ENCODE measurements at regions not wholly inside any gene's neighbourhood (a gene's known extent, or its start where the extent isn't known, plus 50 kb on each side); places are given as distances from the start of the nearest gene placed in this dataset.

DNA sequence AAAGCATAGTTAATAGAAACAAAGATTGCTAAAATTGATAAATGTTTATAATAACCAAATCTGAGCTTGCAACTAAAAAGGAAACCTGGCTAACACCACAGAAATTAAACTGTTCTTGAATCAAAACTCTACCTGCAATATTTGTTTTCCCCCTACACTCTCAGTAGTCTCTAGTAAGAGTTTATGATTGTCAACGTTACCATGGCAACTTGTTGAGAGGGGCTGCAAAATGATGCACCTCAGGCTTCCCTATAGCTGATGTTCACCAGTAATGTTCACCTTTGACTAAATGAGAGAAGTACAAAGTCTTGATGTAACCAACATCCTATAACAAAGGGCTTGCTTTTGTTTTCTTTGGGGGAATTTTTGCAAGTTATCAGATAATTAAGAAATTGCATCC is 101.1 kb upstream of the FHIT start:
- CTCF ChIA-PET = no interaction called here

DNA sequence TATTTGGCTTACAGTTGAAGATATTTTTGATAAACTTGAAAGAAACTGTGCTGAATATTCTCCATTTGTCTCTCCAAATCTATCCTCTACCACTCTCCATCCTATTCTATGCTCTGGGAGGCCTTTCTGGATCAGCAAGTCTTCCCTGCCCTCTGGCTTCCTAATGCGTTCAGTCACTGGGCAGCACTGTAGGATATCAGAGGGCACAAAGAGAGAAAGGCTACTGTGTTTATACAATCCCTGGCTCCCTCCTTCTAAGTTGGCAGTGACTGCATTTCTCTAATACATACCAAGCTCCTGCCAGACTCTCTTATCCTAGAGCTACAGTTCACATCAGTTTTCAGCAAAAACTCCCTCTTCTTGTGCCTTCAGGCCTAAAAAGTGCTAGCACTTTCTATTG is 102.1 kb upstream of the FHIT start:
- TF ChIP-seq, protein P1, sequence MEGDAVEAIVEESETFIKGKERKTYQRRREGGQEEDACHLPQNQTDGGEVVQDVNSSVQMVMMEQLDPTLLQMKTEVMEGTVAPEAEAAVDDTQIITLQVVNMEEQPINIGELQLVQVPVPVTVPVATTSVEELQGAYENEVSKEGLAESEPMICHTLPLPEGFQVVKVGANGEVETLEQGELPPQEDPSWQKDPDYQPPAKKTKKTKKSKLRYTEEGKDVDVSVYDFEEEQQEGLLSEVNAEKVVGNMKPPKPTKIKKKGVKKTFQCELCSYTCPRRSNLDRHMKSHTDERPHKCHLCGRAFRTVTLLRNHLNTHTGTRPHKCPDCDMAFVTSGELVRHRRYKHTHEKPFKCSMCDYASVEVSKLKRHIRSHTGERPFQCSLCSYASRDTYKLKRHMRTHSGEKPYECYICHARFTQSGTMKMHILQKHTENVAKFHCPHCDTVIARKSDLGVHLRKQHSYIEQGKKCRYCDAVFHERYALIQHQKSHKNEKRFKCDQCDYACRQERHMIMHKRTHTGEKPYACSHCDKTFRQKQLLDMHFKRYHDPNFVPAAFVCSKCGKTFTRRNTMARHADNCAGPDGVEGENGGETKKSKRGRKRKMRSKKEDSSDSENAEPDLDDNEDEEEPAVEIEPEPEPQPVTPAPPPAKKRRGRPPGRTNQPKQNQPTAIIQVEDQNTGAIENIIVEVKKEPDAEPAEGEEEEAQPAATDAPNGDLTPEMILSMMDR (IDR thresholded peaks at IDR 0.05; ENCODE audit: insufficient read depth in 1 of 2, low read depth in 1 of 2, low read length in 1 of 2, severe bottlenecking in 1 of 2, unreplicated experiment in 1 of 2) = no peak
- no TSS peak for BruUV-seq (replicated peaks)
- POLR2A ChIA-PET = no interaction called here
- H3K4me3 ChIP-seq (ENCODE audit: low read depth, low read length) = no peak overlapping the region
- no peak for DNase-seq
- CTCF ChIA-PET = no interaction called here
- Mint-ChIP-seq H3K36me3 (ENCODE audit: insufficient read depth, unreplicated experiment) (no peaks in the 10 kb centered on the region), H3K27ac (ENCODE audit: unreplicated experiment) (no peak overlapping the region), H3K27me3 (ENCODE audit: insufficient read depth, unreplicated experiment) (peaks cover 16% of the 10 kb centered on the region), H3K4me1 (ENCODE audit: low read depth, unreplicated experiment) (no peaks in the 10 kb centered on the region), H3K9me3 (ENCODE audit: unreplicated experiment) (no peaks in the 10 kb centered on the region), H3K4me3 (ENCODE audit: unreplicated experiment) (no peak overlapping the region)
- intact Hi-C loops (cut with micrococcal nuclease; ENCODE audit: unreplicated experiment) = no loop called here
- H3K9me3 ChIP-seq = no peaks in the 10 kb centered on the region
- no peaks in the 10 kb centered on the region for H3K27me3 ChIP-seq (replicated peaks; ENCODE audit: control insufficient read depth, insufficient read depth, low read length)
- no peaks in the 10 kb centered on the region for H3K4me1 ChIP-seq
- H3K36me3 ChIP-seq (ENCODE audit: control insufficient read depth, insufficient read depth, low read length) = no peaks in the 10 kb centered on the region

More for the DNA sequence above, 101.1 kb upstream of the FHIT start:
- no peaks in the 10 kb centered on the region for H3K4me1 Mint-ChIP-seq (ENCODE audit: low read depth, unreplicated experiment)
- intact Hi-C loops (cut with micrococcal nuclease; ENCODE audit: unreplicated experiment) = no loop called here
- no peaks in the 10 kb centered on the region for H3K4me1 ChIP-seq
- TF ChIP-seq, protein P1 (IDR thresholded peaks at IDR 0.05; ENCODE audit: insufficient read depth in 1 of 2, low read depth in 1 of 2, low read length in 1 of 2, severe bottlenecking in 1 of 2, unreplicated experiment in 1 of 2) = no peak
- no peaks in the 10 kb centered on the region for H3K9me3 Mint-ChIP-seq (ENCODE audit: unreplicated experiment)
- no peaks in the 10 kb centered on the region for H3K36me3 ChIP-seq (ENCODE audit: control insufficient read depth, insufficient read depth, low read length)
- POLR2A ChIA-PET = no interaction called here
- H3K4me3 Mint-ChIP-seq (ENCODE audit: unreplicated experiment) = no peak overlapping the region
- DNase-seq = no peak
- no peaks in the 10 kb centered on the region for H3K9me3 ChIP-seq
- no peak overlapping the region for H3K4me3 ChIP-seq (ENCODE audit: low read depth, low read length)
- BruUV-seq (replicated peaks) = no TSS peak
- peaks cover 13% of the 10 kb centered on the region for H3K27me3 Mint-ChIP-seq (ENCODE audit: insufficient read depth, unreplicated experiment)
- H3K27me3 ChIP-seq (replicated peaks; ENCODE audit: control insufficient read depth, insufficient read depth, low read length) = no peaks in the 10 kb centered on the region
- no peak overlapping the region for H3K27ac Mint-ChIP-seq (ENCODE audit: unreplicated experiment)
- H3K36me3 Mint-ChIP-seq (ENCODE audit: insufficient read depth, unreplicated experiment) = no peaks in the 10 kb centered on the region

DNA sequence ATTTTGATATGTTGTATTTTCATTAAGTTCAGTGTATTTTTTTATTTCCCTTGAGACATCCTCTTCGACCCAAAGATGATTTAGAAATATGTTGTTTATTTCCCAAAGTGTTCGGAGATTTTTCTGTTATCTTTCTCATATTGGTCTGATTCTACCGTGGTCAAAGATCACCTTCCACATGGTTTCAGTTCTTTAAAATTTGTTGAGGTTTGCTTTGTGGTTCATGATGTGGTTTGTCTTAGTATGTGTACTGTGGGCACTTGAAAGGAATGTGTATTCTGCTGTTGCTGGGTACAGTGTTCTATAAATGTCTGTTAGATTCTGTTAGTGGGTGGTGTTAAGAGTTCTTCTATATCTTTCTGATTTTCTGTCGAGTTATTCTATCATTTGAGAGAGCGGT is 103.4 kb upstream of the FHIT start:
- Mint-ChIP-seq H3K27me3 (ENCODE audit: insufficient read depth, unreplicated experiment) (peaks cover 13% of the 10 kb centered on the region), H3K9me3 (ENCODE audit: unreplicated experiment) (no peaks in the 10 kb centered on the region), H3K27ac (ENCODE audit: unreplicated experiment) (no peak overlapping the region), H3K4me1 (ENCODE audit: low read depth, unreplicated experiment) (no peaks in the 10 kb centered on the region), H3K4me3 (ENCODE audit: unreplicated experiment) (no peak overlapping the region), H3K36me3 (ENCODE audit: insufficient read depth, unreplicated experiment) (no peaks in the 10 kb centered on the region)
- Histone ChIP-seq H3K36me3 (ENCODE audit: control insufficient read depth, insufficient read depth, low read length) (no peaks in the 10 kb centered on the region), H3K4me3 (ENCODE audit: low read depth, low read length) (no peak overlapping the region), H3K9me3 (no peaks in the 10 kb centered on the region), H3K27me3 (replicated peaks; ENCODE audit: control insufficient read depth, insufficient read depth, low read length) (no peaks in the 10 kb centered on the region), H3K4me1 (no peaks in the 10 kb centered on the region)
- no peak for DNase-seq
- ChIA-PET CTCF (no interaction called here), POLR2A (no interaction called here)
- intact Hi-C loops (cut with micrococcal nuclease; ENCODE audit: unreplicated experiment) = no loop called here
- TF ChIP-seq, protein P1 (IDR thresholded peaks at IDR 0.05; ENCODE audit: insufficient read depth in 1 of 2, low read depth in 1 of 2, low read length in 1 of 2, severe bottlenecking in 1 of 2, unreplicated experiment in 1 of 2) = no peak
- BruUV-seq (replicated peaks) = no TSS peak
